Psoas muscle (tissue), 7 donors: ENCODE measurements at regions not wholly inside any gene's neighbourhood (a gene's known extent, or its start where the extent isn't known, plus 50 kb on each side); places are given as distances from the start of the nearest gene placed in this dataset.

Experiments
- ATAC-seq, 4 donors: fragments of 200-7000 bp; cut with Tn5 transposase; one replicate each; pipeline ENCODE4 v1.9.1; 2020; ENCODE audit warnings: moderate library complexity in 3 of 4, mild to moderate bottlenecking in 2 of 4
- DNase-seq, 2 donors: peaks; one replicate each; pipeline ENCODE4 v3.0.0-alpha.2; 2020
- H3K27ac ChIP-seq: fragments of 200-600 bp; one replicate; pipeline ENCODE4 v1.8.0; 2022
- H3K27me3 ChIP-seq, 3 donors: fragments of 200-600 bp in 1 of 3; one replicate each; pipeline versions ENCODE4 v1.6.1 to v1.8.0; 2013 to 2022; ENCODE audit warnings: low read length in 2 of 3, mild to moderate bottlenecking in 2 of 3, moderate library complexity in 1 of 3; ENCODE audit not compliant: insufficient read depth in 3 of 3
- H3K36me3 ChIP-seq, 2 donors: fragments of 200-600 bp in 1 of 2; one replicate each; pipeline versions ENCODE4 v1.6.1 to v1.8.0; 2013 to 2022; ENCODE audit warnings: low read depth in 1 of 2, mild to moderate bottlenecking in 1 of 2, moderate library complexity in 1 of 2; ENCODE audit not compliant: insufficient read depth in 1 of 2
- H3K4me1 ChIP-seq: fragments of 200-600 bp; one replicate; pipeline ENCODE4 v1.8.0; 2022
- H3K4me3 ChIP-seq: fragments of 200-600 bp; one replicate; pipeline ENCODE4 v1.8.0; 2022; ENCODE audit warnings: mild to moderate bottlenecking
- H3K9me3 ChIP-seq: fragments of 200-600 bp; one replicate; pipeline ENCODE4 v1.8.0; 2022
- CTCF ChIP-seq: fragments of 200-600 bp; IDR thresholded peaks from one replicate; pipeline ENCODE4 v1.8.0; 2022; ENCODE audit warnings: antibody characterized with exemption
- WGBS, 3 donors: extraction: QIAGEN DNeasy Blood & Tissue Kit; methylation state at CpG; one replicate each; pipeline versions ENCODE4 v1.1.6 to v1.1.7; 2013; 5-methylcytosine and 5-hydroxymethylcytosine counted together
- intact Hi-C, 2 donors: fragments of 100-400 bp; cut with DNase I; formaldehyde crosslinking; loops; one replicate each; pipeline versions ENCODE4 v1.11.0 to v1.14.2; 2022
- donor health status: healthy with polysubstance abuse.
- donor health status: DM: no; HTN: no; CAD: no; lungs with moderate emphysema.
- donor health status: Bipolar disorder and iron deficiency.
- donor health status: healthy.
- donor health status: DM: yes; HTN: yes; CAD: no.
- donor health status: DM: no; HTN: no; CAD: no.
- donor health status: DM: yes; HTN: yes; CAD: no.

- no peaks in the 10 kb centered on the region for H3K4me1 ChIP-seq
- ATAC-seq (no peak), DNase-seq (no peak)
- H3K27me3 ChIP-seq = peaks cover 0 to 2% (median 0%) of the 10 kb centered on the region in 3 donors
- H3K27ac ChIP-seq = no peak overlapping the region
- 21 to 34% (median 30%) methylated on average over 1 of the region's 1 CpG for WGBS, 3 donors
- H3K9me3 ChIP-seq = no peaks in the 10 kb centered on the region
- no peak for TF ChIP-seq CTCF
- H3K36me3 ChIP-seq = no peaks in the 10 kb centered on the region
- H3K4me3 ChIP-seq = no peak overlapping the region
- intact Hi-C loops = no loop called here
Observed at GRCh38 chr6:9878535-9878934, 536.3 kb downstream of the TFAP2A start.

GRCh38 chr6:9875605-9876353 is 539.1 kb downstream of the TFAP2A start:
- no peak for TF ChIP-seq CTCF
- ATAC-seq (no peak), DNase-seq (no peak)
- no peaks in the 10 kb centered on the region for H3K9me3 ChIP-seq
- WGBS, 3 donors = 61 to 73% (median 67%) methylated on average over 4 of the region's 4 CpGs
- intact Hi-C loops = no loop called here
- no peaks in the 10 kb centered on the region for H3K27me3 ChIP-seq
- no peaks in the 10 kb centered on the region for H3K4me1 ChIP-seq
- H3K36me3 ChIP-seq = no peaks in the 10 kb centered on the region
- no peak overlapping the region for H3K4me3 ChIP-seq
- no peak overlapping the region for H3K27ac ChIP-seq

GRCh38 chr6:9862603-9863167 is 552.2 kb downstream of the TFAP2A start:
- H3K27me3 ChIP-seq = peaks cover 0 to 2% (median 0%) of the 10 kb centered on the region in 3 donors
- no peak for DNase-seq
- no peak overlapping the region for H3K27ac ChIP-seq
- no peak for ATAC-seq
- no peaks in the 10 kb centered on the region for H3K36me3 ChIP-seq
- TF ChIP-seq CTCF = no peak
- intact Hi-C loops = no loop called here
- H3K4me1 ChIP-seq = no peaks in the 10 kb centered on the region
- H3K4me3 ChIP-seq = no peak overlapping the region
- 73 to 97% (median 75%) methylated on average over 2 of the region's 2 CpGs for WGBS, 3 donors
- H3K9me3 ChIP-seq = no peaks in the 10 kb centered on the region

- 80 to 83% (median 81%) methylated on average over 9 of the region's 9 CpGs for WGBS, 3 donors
Observed at GRCh38 chr6:9851541-9852380, 563.1 kb downstream of the TFAP2A start.

More at GRCh38 chr6:9851541-9852380, 563.1 kb downstream of the TFAP2A start:
- Histone ChIP-seq H3K36me3 (no peaks in the 10 kb centered on the region), H3K27me3 (no peaks in the 10 kb centered on the region), H3K4me1 (no peaks in the 10 kb centered on the region), H3K9me3 (peaks cover 25% of the 10 kb centered on the region), H3K27ac (no peak overlapping the region), H3K4me3 (no peak overlapping the region)
- no peak for ATAC-seq
- no peak for DNase-seq
- no peak for TF ChIP-seq CTCF
- intact Hi-C loops = no loop called here
